ENCODE measurements at regions not wholly inside any gene's neighbourhood (a gene's known extent, or its start where the extent isn't known, plus 50 kb on each side); places are given as distances from the start of the nearest gene placed in this dataset.

GRCh38 chr12:131589221-131589897 lies 121.5 kb upstream of the SFSWAP start:
- TF ChIP-seq CTCF (conservative IDR thresholded peaks at IDR 0.05): no peak
- H3K27ac ChIP-seq: no peak overlapping the region

DNA sequence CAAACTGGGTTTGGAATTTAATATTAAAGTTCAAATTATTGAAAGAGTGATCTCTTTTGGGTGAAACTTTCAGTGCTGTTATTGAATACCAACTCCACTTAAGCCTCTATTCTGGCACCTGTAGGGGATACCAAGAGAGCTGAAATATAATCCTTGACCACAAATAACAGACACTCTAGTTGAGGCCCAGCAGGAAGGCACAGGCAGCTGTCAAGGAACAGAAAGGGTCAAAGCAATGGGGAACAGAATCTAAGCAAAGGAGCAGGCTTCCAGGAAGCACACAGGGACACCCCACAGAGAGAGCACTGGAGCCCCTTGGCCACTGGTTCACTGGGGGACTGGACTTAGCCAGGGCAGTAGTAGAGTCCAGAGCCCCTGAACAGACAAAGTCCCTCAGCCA lies 120.9 kb upstream of the SFSWAP start:
- no peak overlapping the region for H3K27ac ChIP-seq
- TF ChIP-seq CTCF (conservative IDR thresholded peaks at IDR 0.05): no peak

GRCh38 chr12:131591136-131591535 lies 119.8 kb upstream of the SFSWAP start:
- 0 out of 2 replicates have a peak, but pooled peaks have one; percentile 11 for TF ChIP-seq CTCF (conservative IDR thresholded peaks at IDR 0.05)
- H3K27ac ChIP-seq: no peak overlapping the region

GRCh38 chr12:131591714-131592709 lies 118.9 kb upstream of the SFSWAP start:
- no peak overlapping the region for H3K27ac ChIP-seq
- TF ChIP-seq CTCF (conservative IDR thresholded peaks at IDR 0.05): no peak

- no peak overlapping the region for H3K27ac ChIP-seq
- TF ChIP-seq CTCF (conservative IDR thresholded peaks at IDR 0.05): no peak
Observed at GRCh38 chr12:131592972-131593371, 117.9 kb upstream of the SFSWAP start.

GRCh38 chr12:131593406-131593805 lies 117.5 kb upstream of the SFSWAP start:
- no peak for TF ChIP-seq CTCF (conservative IDR thresholded peaks at IDR 0.05)
- no peak overlapping the region for H3K27ac ChIP-seq

GRCh38 chr12:131596115-131596514 lies 114.8 kb upstream of the SFSWAP start:
- no peak overlapping the region for H3K27ac ChIP-seq
- no peak for TF ChIP-seq CTCF (conservative IDR thresholded peaks at IDR 0.05)

Measured in VCaP (cell line).